Cardiac muscle cell (in vitro differentiated cells and primary cell): ENCODE measurements at regions not wholly inside any gene's neighbourhood (a gene's known extent, or its start where the extent isn't known, plus 50 kb on each side); places are given as distances from the start of the nearest gene placed in this dataset.

Source experiments
- DNase-seq, 2 donors: peaks; one replicate each; pipeline versions ENCODE4 v3.0.0 to v3.0.0-alpha.2; 2010 to 2017; ENCODE audit warnings: low read depth in 1 of 2, low spot score in 1 of 2
- H3K27ac ChIP-seq: fragments of 200-600 bp; sonication (generic); 2 replicates; pipeline ENCODE4 v1.5.1; 2016
- H3K27me3 ChIP-seq: fragments of 200-600 bp; sonication (generic); 2 replicates; pipeline ENCODE4 v1.6.0; 2016; ENCODE audit warnings: control low read depth
- H3K36me3 ChIP-seq: fragments of 200-600 bp; sonication (generic); 2 replicates; pipeline ENCODE4 v1.5.1; 2016; ENCODE audit warnings: control low read depth
- H3K4me1 ChIP-seq: fragments of 200-600 bp; sonication (generic); 2 replicates; pipeline ENCODE4 v1.8.1; 2017; ENCODE audit warnings: low read depth, mild to moderate bottlenecking, mixed run types
- H3K4me3 ChIP-seq: fragments of 200-600 bp; sonication (generic); 2 replicates; pipeline ENCODE4 v1.5.1; 2016; ENCODE audit warnings: mild to moderate bottlenecking
- H3K9me3 ChIP-seq: fragments of 200-600 bp; sonication (generic); 2 replicates; pipeline ENCODE4 v1.5.1; 2017; ENCODE audit warnings: low read depth, mild to moderate bottlenecking, control low read depth
- CTCF ChIP-seq: IDR thresholded peaks from 2 replicates; pipeline ENCODE4 v1.5.1; 2012; ENCODE audit warnings: low read depth, mild to moderate bottlenecking, low read length

GRCh38 chr3:173273838-173274237 is 123.7 kb upstream of the NLGN1 start:
- TF ChIP-seq CTCF = no peak
- Histone ChIP-seq H3K4me3 (no peak overlapping the region), H3K9me3 (no peaks in the 10 kb centered on the region), H3K27me3 (no peaks in the 10 kb centered on the region), H3K36me3 (no peaks in the 10 kb centered on the region), H3K4me1 (no peaks in the 10 kb centered on the region), H3K27ac (no peak overlapping the region)
- no peak for DNase-seq

- Histone ChIP-seq H3K4me3 (no peak overlapping the region), H3K9me3 (no peaks in the 10 kb centered on the region), H3K36me3 (no peaks in the 10 kb centered on the region), H3K27ac (no peak overlapping the region), H3K27me3 (no peaks in the 10 kb centered on the region), H3K4me1 (no peaks in the 10 kb centered on the region)
- DNase-seq = no peak
- TF ChIP-seq CTCF = no peak
These were observed 127.7 kb upstream of the SPATA16 start for GRCh38 chr3:173268781-173269180.

- H3K36me3 ChIP-seq = no peaks in the 10 kb centered on the region
- no peaks in the 10 kb centered on the region for H3K4me1 ChIP-seq
- no peak for TF ChIP-seq CTCF
- no peak overlapping the region for H3K4me3 ChIP-seq
- H3K27ac ChIP-seq = no peak overlapping the region
- H3K9me3 ChIP-seq = no peaks in the 10 kb centered on the region
- DNase-seq = no peak
- no peaks in the 10 kb centered on the region for H3K27me3 ChIP-seq
These were observed 126.7 kb upstream of the SPATA16 start for GRCh38 chr3:173267716-173268115.

GRCh38 chr3:173266441-173266840 is 125.4 kb upstream of the SPATA16 start:
- Histone ChIP-seq H3K27me3 (no peaks in the 10 kb centered on the region), H3K9me3 (no peaks in the 10 kb centered on the region), H3K4me1 (no peaks in the 10 kb centered on the region), H3K36me3 (no peaks in the 10 kb centered on the region), H3K27ac (no peak overlapping the region), H3K4me3 (no peak overlapping the region)
- no peak for DNase-seq
- TF ChIP-seq CTCF = no peak

- Histone ChIP-seq H3K4me3 (no peak overlapping the region), H3K27me3 (no peaks in the 10 kb centered on the region), H3K36me3 (no peaks in the 10 kb centered on the region), H3K9me3 (no peaks in the 10 kb centered on the region), H3K4me1 (no peaks in the 10 kb centered on the region), H3K27ac (no peak overlapping the region)
- no peak for DNase-seq
- TF ChIP-seq CTCF = no peak
These were observed 117.7 kb upstream of the SPATA16 start for GRCh38 chr3:173258697-173259096.

- TF ChIP-seq CTCF = no peak
- Histone ChIP-seq H3K27me3 (no peaks in the 10 kb centered on the region), H3K27ac (no peak overlapping the region), H3K9me3 (no peaks in the 10 kb centered on the region), H3K36me3 (no peaks in the 10 kb centered on the region), H3K4me1 (no peaks in the 10 kb centered on the region), H3K4me3 (no peak overlapping the region)
- no peak for DNase-seq
These were observed 116.8 kb upstream of the SPATA16 start for GRCh38 chr3:173257797-173258196.
